GM18498 (cell line): ENCODE measurements at regions not wholly inside any gene's neighbourhood (a gene's known extent, or its start where the extent isn't known, plus 50 kb on each side); places are given as distances from the start of the nearest gene placed in this dataset.
"Not testable (repeated sequence)": the region's sequence is repeated elsewhere in the genome, so short reads cannot be mapped to it uniquely, and the experiment has no call there.

Source experiments
- ATAC-seq: cut with Tn5 transposase; IDR thresholded peaks from one replicate; pipeline ENCODE4 v1.9.1; 2021; ENCODE audit warnings: mild to moderate bottlenecking, moderate library complexity; ENCODE audit not compliant: unreplicated experiment

DNA sequence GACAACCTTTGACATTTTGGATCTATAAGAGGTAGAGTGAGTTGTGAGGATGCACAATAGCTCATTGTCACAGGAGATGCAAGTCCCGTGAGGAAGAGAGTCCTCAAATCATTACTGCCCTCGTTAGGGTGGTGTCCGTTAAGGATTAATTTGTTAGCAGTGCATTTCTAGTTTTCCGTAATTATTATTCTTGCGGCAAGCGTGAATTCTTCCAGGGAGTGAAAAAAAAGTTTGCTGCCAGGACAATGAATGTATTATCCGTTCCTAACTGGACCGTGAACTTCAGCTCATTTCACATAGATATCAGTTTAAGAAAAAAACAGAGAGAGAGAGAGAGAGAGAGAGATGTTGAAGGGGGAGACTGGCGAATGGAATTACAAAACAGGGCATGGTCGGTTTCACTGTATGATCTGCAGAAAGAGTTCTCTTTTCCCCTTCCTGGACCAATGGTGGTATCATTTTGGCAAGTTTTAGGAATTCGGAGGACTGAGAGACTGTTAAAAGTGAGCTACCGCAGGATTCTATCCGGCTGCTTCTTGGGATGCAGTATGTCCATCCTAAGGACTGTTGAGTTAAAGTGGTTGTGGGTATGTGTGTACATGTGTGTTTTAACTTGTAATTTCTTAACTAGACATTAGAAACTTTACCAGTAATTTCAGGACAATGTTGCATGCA, 216.0 kb upstream of the NFIA start:
- ATAC-seq = no peak

DNA sequence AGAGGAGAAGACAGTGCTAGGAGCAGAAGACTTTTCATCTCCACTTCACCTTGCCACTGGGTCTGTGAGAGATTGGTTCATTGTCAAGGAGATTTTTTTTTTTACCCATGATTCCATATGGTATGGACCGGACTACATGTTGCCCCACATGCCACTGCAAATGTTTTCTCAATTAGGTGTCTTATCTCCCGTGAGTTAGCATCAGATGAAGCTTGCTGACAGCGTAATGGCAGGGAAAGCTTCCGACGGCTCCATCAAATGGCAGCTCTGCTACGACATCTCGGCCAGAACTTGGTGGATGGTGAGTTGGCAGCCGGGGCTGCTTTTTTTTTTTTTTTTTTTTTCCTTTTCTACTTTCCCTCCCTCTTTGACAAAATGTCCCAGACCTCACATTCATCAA, 217.2 kb upstream of the NFIA start:
- no peak for ATAC-seq

GRCh38 chr1:60864722-60865121, 217.6 kb upstream of the NFIA start:
- no peak for ATAC-seq

DNA sequence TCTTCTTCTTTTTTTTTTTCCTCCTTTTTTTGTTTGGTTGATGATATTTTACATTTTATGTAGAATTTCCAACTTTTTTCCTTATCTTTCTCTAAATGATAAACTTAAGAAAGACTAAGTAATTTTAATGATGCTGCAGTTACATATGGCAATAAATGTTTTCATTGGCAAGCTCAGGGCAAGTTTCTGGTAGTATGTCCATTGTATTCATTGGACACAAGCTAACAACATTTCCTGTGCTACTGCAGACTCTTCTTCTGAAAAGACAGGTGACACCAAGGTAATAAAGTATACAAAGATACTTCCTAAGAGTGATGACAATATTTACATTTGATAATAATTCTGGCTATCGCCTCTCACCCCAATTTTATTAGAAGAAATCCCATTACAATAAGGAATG, 219.2 kb upstream of the NFIA start:
- ATAC-seq = no peak

DNA sequence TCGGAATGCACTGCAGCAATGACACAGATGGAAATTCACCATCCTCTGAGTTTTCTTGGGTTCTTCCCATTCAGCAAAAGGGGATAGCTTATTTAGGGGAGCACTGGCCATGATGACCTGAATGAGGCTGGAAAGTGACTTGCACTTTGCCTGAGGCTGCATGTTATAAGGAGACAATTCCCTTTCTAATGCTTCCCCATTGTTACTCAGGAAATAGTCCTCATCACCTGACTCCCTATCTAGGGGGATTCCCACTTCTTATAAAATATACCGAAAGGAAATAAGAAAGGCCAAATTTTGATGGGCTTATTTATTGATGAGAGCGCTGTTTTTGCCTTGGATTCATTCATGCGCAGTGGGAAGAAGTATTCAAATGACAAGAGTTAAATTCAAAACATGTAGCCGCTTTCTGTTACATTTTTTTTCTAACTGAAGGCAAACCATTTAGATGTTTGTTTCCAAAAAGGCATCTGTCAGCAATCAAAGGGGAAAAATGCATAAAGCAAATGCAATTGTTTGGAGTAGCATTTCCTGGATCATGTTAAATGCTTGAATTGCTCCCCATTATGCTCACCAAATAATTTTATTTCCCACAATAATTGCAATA, 220.3 kb upstream of the NFIA start:
- no peak for ATAC-seq

DNA sequence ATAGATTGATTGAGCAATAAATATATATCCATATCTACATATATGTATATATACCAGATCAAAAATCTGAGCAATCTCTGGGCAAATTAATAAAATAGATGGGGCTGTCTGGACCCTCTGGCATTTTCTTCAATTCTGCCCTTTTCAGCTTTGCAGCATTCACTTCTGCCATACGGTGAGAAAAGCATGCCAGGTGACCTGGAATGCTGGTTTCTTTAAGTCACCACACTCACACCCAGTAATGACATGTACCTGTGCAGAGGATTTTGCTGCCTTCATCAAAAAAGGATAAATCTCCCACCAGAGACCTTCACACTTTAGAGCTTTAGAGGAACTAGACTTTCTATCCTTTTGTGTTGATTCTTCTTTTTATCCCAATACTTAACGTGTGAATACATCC, 223.2 kb upstream of the NFIA start:
- ATAC-seq = no peak

GRCh38 chr1:60857851-60858250, 224.5 kb upstream of the NFIA start:
- ATAC-seq = no peak

DNA sequence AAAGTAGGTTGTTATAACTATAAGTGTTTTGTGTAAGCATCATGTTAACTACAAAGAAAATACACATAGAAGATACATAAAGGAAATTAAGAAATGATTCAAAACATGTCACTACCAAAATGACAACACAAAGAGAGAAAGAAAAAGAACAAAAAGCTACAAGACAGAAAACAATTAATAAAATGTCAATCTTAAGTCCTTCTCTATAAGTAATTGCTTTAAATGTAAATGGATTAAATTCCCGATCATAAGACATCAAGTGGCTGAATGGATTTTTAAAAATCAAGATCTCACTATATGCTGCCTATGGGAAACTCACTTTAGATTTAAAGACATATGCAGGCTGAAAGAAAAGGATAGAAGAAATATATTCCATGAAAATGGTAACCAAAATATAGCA, 232.3 kb upstream of the NFIA start:
- no peak for ATAC-seq

DNA sequence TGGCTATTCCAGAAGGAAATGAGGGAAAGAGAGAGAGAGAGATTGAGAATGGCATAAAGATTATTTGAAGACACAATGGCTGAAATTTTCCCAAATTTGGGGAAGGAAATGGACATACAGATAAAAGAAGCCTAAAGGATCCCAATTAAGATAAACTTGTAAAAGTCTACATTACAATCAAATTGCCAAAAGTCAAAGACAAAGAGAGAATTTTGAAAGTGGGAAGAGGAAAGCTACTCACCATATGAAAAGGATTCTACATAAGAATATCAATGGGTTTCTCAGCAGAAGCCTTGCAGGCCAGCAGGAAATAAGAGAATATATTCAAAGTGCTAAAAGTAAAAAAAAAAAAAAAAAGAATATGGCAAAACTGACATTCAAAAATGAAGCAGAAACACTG, 233.0 kb upstream of the NFIA start:
- no peak for ATAC-seq

DNA sequence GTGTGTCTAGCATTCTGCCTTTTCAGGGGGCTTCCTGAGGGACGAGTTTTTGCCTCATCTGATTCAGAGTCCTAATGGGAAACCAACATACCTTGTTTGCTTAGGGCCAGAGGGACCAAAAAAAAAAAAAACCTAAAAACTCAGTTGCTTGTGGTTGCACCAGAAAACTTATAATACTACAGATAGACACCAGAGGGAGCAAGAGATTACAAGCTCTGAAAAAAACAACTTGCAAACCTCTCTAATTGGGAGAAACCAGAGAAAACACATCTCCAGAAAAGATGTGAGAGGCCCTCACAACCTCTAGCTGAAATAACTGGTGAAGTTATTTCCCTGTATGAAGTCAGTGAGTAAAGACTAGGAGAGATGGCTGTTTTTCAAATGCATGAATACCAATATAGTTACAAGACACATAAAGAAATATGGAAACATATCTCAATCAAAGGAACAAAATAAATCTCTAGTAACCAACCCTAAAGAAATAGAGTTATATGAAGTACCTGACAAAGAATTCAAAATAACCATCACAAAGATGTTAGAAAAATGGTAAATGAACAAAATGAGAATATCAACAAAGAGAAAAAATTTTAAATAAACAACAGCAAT, 233.7 kb upstream of the NFIA start:
- no peak for ATAC-seq

DNA sequence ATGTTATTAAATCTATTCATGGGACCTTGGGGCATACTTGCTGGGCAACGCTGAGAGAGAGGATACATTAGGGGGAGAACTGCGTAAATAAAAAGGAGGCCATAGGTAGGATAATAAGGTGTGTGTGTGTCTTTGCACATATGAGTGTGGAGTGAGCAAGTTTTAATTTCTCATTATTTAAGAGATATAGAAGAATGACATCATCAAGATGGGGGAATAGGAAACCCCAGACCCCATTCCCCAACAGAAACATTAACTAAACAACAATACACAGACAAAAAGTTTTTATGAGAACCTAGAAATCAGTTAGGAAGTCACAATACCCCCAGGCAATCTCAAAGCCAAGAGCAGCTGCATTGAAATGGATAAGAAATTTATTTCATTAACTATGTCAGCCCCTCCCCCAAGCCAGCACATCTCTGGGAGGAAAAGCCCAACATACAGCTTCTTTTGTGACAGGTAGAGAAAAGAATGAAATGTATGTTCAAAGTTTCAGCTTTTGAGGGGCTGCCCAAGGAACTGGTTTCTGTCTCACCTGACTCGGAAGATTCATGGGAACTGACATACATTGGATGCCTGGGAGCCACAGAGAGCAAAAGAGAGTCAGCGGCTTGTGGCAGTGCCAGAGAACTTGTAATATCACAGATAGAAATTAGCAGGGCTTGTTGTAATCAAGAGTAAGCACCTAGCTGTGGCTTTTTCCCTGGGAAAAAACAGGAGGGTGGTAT, 234.3 kb upstream of the NFIA start:
- no peak for ATAC-seq

GRCh38 chr1:60847391-60847790, 235.0 kb upstream of the NFIA start:
- no peak for ATAC-seq

DNA sequence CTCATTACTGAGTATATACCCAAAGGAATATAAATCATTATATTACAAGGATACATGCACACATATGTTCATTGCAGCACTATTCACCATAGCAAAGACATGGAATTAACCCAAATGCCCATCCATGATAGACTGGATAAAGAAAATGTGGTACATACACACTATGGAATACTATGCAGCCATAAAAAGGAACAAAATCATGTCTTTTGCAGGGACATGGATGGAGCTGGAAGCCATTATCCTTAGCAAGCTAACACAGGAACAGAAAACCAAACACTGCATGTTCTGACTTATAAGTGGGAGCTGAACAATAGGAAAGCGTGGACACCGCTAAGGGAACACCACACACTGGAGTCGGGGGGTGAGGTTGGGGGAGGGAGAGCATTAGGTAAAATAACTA, 236.7 kb upstream of the NFIA start:
- ATAC-seq = not testable (repeated sequence)

GRCh38 chr1:60842304-60842703, 240.1 kb upstream of the NFIA start:
- no peak for ATAC-seq

- ATAC-seq = no peak
Observed at GRCh38 chr1:60841116-60842046, 241.0 kb upstream of the NFIA start.

DNA sequence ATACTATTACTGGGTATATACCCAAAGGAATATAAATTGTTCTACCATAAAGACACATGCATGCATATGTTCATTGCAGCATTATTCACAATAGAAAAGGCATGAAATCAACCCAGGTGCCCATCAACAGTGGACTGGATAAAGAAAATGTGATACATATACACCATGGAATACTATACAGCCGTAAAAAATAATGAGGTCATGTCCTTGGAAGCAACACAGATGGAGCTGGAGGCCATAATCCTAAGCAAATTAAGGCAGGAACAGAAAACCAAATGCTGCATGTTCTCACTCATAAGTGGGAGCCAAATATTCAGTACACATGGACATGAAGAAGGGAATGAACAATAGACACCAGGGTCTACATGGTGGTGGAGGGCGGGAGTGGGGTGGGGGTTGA, 241.9 kb upstream of the NFIA start:
- not testable (repeated sequence) for ATAC-seq

- ATAC-seq = no peak
Observed at GRCh38 chr1:60835649-60836048, 246.7 kb upstream of the NFIA start.

DNA sequence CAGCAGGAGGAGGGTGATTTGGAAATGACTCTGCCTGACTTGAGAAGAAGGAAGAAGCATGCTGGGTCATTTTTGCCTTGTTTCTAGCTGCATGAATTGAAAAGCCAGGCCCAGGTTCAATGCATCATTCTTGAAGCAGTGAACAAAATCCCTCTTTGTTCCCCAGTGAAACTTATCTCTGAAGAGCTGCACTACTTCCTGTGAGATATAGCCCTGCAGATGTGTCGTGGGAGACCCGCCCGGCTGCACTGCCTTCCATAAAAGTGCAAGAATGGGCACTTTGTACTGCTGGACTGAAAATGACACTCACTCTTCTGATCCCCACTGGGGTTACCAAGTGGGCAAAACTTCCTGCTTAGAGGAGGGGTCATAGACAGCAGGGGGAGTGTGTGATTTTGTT, 249.2 kb upstream of the NFIA start:
- no peak for ATAC-seq

- no peak for ATAC-seq
Observed at GRCh38 chr1:60832367-60832766, 250.0 kb upstream of the NFIA start.

DNA sequence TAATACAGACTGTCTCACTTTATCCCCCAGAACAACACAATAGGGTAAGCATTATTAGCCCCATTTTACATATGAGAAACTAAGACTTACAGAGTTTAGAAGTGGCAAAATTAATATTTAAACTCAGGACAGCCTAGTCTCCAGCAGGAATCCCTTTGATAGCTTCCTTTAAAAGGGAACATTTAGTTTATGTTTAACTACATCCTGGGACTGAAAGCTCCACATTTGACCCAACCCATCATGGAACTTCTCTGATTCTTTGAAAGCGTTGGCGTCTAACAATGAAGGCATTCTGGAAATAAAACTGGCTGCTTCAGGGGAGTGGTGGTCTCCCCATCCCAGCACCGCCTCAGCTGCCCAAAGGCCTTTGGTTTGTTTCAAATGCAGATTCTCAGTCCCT, 250.6 kb upstream of the NFIA start:
- ATAC-seq = no peak

DNA sequence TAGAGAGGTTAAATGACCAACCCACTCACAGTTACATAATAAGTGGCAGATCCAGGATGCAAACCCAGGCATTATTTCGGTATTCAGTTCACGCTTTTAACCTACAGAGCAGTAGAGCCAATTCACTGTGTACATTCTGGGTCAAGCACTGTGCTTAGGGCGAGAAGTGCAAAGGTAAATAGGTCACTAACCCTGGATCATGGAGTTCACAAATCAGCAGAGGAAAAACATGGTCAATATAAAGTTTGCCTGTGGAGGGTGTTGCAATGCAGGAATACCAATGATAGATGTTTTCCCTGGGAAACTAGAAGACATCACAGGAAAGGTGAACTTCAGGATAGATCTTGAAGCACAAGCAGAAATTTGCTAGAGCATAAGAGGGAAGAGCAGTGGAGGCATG, 253.4 kb upstream of the NFIA start:
- no peak for ATAC-seq
